Erythroblast (primary cell): ENCODE measurements at regions not wholly inside any gene's neighbourhood (a gene's known extent, or its start where the extent isn't known, plus 50 kb on each side); places are given as distances from the start of the nearest gene placed in this dataset.

ENCODE experiments used
- GATA1 ChIP-seq: IDR thresholded peaks from 2 replicates; pipeline ENCODE4 v1.6.1; 2011; ENCODE audit warnings: low read depth, mild to moderate bottlenecking, control low read depth, low read length, moderate library complexity
- POLR2A ChIP-seq: IDR thresholded peaks from 2 replicates; pipeline ENCODE4 v1.6.1; 2011; ENCODE audit warnings: mild to moderate bottlenecking, low read length

GRCh38 chrX:7500386-7500785 is 342.6 kb upstream of the VCX start:
- no peak for TF ChIP-seq POLR2A
- no peak for TF ChIP-seq GATA1
